ENCODE measurements at regions not wholly inside any gene's neighbourhood (a gene's known extent, or its start where the extent isn't known, plus 50 kb on each side); places are given as distances from the start of the nearest gene placed in this dataset.

- TF ChIP-seq, protein P1, sequence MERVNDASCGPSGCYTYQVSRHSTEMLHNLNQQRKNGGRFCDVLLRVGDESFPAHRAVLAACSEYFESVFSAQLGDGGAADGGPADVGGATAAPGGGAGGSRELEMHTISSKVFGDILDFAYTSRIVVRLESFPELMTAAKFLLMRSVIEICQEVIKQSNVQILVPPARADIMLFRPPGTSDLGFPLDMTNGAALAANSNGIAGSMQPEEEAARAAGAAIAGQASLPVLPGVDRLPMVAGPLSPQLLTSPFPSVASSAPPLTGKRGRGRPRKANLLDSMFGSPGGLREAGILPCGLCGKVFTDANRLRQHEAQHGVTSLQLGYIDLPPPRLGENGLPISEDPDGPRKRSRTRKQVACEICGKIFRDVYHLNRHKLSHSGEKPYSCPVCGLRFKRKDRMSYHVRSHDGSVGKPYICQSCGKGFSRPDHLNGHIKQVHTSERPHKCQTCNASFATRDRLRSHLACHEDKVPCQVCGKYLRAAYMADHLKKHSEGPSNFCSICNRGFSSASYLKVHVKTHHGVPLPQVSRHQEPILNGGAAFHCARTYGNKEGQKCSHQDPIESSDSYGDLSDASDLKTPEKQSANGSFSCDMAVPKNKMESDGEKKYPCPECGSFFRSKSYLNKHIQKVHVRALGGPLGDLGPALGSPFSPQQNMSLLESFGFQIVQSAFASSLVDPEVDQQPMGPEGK (CRISPR knock-in tag; IDR thresholded peaks at IDR 0.05; ENCODE audit: borderline replicate concordance): no peak
- TF ChIP-seq ZFP3 (CRISPR knock-in tag; IDR thresholded peaks at IDR 0.05): no peak
- TF ChIP-seq ZFP30 (CRISPR knock-in tag; IDR thresholded peaks at IDR 0.05): no peak
- TF ChIP-seq ZNF565 (CRISPR knock-in tag; conservative IDR thresholded peaks at IDR 0.05; ENCODE audit: low read depth): no peak
- no peak for TF ChIP-seq ARNTL (CRISPR knock-in tag; IDR thresholded peaks at IDR 0.05; ENCODE audit: borderline replicate concordance, low read depth)
- TF ChIP-seq TCF4 (CRISPR knock-in tag; IDR thresholded peaks at IDR 0.05; ENCODE audit: borderline replicate concordance): no peak
- no peak for TF ChIP-seq OSR1 (CRISPR knock-in tag; IDR thresholded peaks at IDR 0.05)
- TF ChIP-seq SNAI2 (CRISPR knock-in tag; IDR thresholded peaks at IDR 0.05): no peak
- TF ChIP-seq ZC3H10 (CRISPR knock-in tag; IDR thresholded peaks at IDR 0.05): no peak
- no peak for TF ChIP-seq BACH2 (CRISPR knock-in tag; IDR thresholded peaks at IDR 0.05; ENCODE audit: borderline replicate concordance)
- no peak for ATAC-seq
These were observed 58.6 kb upstream of the MNS1 start for GRCh38 chr15:56523521-56523920.

DNA sequence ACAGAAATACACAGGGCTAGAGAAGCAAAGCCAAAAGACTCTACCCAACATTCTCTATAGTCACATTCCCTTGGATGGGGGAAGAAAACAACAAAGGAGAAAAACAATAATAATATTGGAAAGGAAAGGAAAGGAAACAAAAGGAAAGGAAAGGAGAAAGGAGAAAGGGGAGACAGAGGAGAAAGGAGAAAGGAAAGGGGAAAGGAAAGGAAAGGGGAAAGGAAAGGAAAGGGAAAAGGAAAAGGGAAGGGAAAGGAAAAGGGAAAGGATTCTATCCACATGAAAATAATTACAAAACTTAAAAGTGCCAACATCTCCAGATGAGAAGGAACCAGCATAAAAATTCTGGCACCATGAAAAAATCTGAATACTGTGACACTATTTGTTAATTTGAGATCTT lies 54.1 kb upstream of the MNS1 start:
- no peak for ATAC-seq
- TF ChIP-seq ARNTL (CRISPR knock-in tag; IDR thresholded peaks at IDR 0.05; ENCODE audit: borderline replicate concordance, low read depth): no peak
- TF ChIP-seq PPARA (CRISPR knock-in tag; IDR thresholded peaks at IDR 0.05; ENCODE audit: borderline replicate concordance): no peak
- TF ChIP-seq, protein P2, sequence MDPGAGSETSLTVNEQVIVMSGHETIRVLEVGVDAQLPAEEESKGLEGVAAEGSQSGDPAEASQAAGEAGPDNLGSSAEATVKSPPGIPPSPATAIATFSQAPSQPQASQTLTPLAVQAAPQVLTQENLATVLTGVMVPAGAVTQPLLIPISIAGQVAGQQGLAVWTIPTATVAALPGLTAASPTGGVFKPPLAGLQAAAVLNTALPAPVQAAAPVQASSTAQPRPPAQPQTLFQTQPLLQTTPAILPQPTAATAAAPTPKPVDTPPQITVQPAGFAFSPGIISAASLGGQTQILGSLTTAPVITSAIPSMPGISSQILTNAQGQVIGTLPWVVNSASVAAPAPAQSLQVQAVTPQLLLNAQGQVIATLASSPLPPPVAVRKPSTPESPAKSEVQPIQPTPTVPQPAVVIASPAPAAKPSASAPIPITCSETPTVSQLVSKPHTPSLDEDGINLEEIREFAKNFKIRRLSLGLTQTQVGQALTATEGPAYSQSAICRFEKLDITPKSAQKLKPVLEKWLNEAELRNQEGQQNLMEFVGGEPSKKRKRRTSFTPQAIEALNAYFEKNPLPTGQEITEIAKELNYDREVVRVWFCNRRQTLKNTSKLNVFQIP (CRISPR knock-in tag; IDR thresholded peaks at IDR 0.05; ENCODE audit: borderline replicate concordance, low read depth): no peak
- TF ChIP-seq ZFP3 (CRISPR knock-in tag; IDR thresholded peaks at IDR 0.05): no peak
- no peak for TF ChIP-seq RARB (CRISPR knock-in tag; IDR thresholded peaks at IDR 0.05)
- no peak for TF ChIP-seq TSHZ2 (CRISPR knock-in tag; IDR thresholded peaks at IDR 0.05)
- TF ChIP-seq BACH2 (CRISPR knock-in tag; IDR thresholded peaks at IDR 0.05; ENCODE audit: borderline replicate concordance): no peak
- TF ChIP-seq, protein P3, sequence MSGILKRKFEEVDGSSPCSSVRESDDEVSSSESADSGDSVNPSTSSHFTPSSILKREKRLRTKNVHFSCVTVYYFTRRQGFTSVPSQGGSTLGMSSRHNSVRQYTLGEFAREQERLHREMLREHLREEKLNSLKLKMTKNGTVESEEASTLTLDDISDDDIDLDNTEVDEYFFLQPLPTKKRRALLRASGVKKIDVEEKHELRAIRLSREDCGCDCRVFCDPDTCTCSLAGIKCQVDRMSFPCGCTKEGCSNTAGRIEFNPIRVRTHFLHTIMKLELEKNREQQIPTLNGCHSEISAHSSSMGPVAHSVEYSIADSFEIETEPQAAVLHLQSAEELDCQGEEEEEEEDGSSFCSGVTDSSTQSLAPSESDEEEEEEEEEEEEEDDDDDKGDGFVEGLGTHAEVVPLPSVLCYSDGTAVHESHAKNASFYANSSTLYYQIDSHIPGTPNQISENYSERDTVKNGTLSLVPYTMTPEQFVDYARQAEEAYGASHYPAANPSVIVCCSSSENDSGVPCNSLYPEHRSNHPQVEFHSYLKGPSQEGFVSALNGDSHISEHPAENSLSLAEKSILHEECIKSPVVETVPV (CRISPR knock-in tag; IDR thresholded peaks at IDR 0.05): no peak
- no peak for TF ChIP-seq TCF4 (CRISPR knock-in tag; IDR thresholded peaks at IDR 0.05; ENCODE audit: borderline replicate concordance)
- TF ChIP-seq ESRRG (CRISPR knock-in tag; IDR thresholded peaks at IDR 0.05): no peak

Data from SK-N-SH treated with all-trans-retinoic acid at 6 μM for 48 hours (cell line).